GM10248 (cell line): ENCODE measurements at regions not wholly inside any gene's neighbourhood (a gene's known extent, or its start where the extent isn't known, plus 50 kb on each side); places are given as distances from the start of the nearest gene placed in this dataset.

Experiments used
- CTCF ChIA-PET: fragments of 300-600 bp; sonication (Branson Sonifier 250); formaldehyde crosslinking; extraction: SDS; loops from one replicate; lab custom pipeline; 2021; ENCODE audit warnings: antibody characterized with exemption; lab: Yijun Ruan, JAX
- POLR2A ChIA-PET: fragments of 350-650 bp; sonication (Branson Sonifier 250); formaldehyde crosslinking; extraction: SDS; loops from one replicate; lab custom pipeline; 2020; ENCODE audit warnings: antibody characterized with exemption; lab: Yijun Ruan, JAX
- DNase-seq: peaks from one replicate; pipeline ENCODE4 v3.0.0; 2012; ENCODE audit errors: extremely low spot score
- CTCF ChIP-seq: IDR thresholded peaks from 2 replicates; pipeline ENCODE4 v1.5.1; 2012; ENCODE audit warnings: mild to moderate bottlenecking, low read depth; ENCODE audit errors: extremely low read depth, missing control alignments, control extremely low read depth

- no peak for TF ChIP-seq CTCF
- POLR2A ChIA-PET: no interaction called here
- no peak for DNase-seq
- CTCF ChIA-PET: interaction anchor here (1.2 kb wide), 1 partner anchor 19 kb away, joined by 3 read pairs; no protein-coding TSS in a partner anchor
These were observed 128.4 kb downstream of the BBS10 start for GRCh38 chr12:76219806-76220205.

GRCh38 chr12:76216585-76217472 is 131.4 kb downstream of the BBS10 start:
- POLR2A ChIA-PET: no interaction called here
- no peak for TF ChIP-seq CTCF
- DNase-seq: no peak
- CTCF ChIA-PET: interaction anchor here (0.9 to 1.5 kb wide), 2 partner anchors 8 to 24 kb away, joined by 3 read pairs; no protein-coding TSS in a partner anchor

GRCh38 chr12:76208129-76208528 is 123.6 kb upstream of the NAP1L1 start:
- POLR2A ChIA-PET: no interaction called here

GRCh38 chr12:76206677-76207072 is 122.2 kb upstream of the NAP1L1 start:
- ChIA-PET POLR2A (no interaction called here), CTCF (interaction anchor here (0.9 kb wide), 1 partner anchor 9 kb away, joined by 3 read pairs; no protein-coding TSS in a partner anchor)
- DNase-seq: no peak
- no peak for TF ChIP-seq CTCF

More at GRCh38 chr12:76208129-76208528, 123.6 kb upstream of the NAP1L1 start:
- CTCF ChIA-PET: interaction anchor here (1.0 to 1.5 kb wide), 2 partner anchors 9 to 16 kb away, joined by 3 read pairs; no protein-coding TSS in a partner anchor
- no peak for TF ChIP-seq CTCF
- no peak for DNase-seq

GRCh38 chr12:76206039-76206676 is 121.7 kb upstream of the NAP1L1 start:
- DNase-seq: no peak
- TF ChIP-seq CTCF: no peak
- POLR2A ChIA-PET: no interaction called here
- CTCF ChIA-PET: interaction anchor here (0.9 kb wide), 1 partner anchor 8 kb away, joined by 3 read pairs; no protein-coding TSS in a partner anchor

- ChIA-PET CTCF (no interaction called here), POLR2A (no interaction called here)
- TF ChIP-seq CTCF: no peak
- no peak for DNase-seq
These were observed 118.1 kb upstream of the NAP1L1 start for GRCh38 chr12:76202621-76203020.
